GM12874 (cell line): ENCODE measurements at regions not wholly inside any gene's neighbourhood (a gene's known extent, or its start where the extent isn't known, plus 50 kb on each side); places are given as distances from the start of the nearest gene placed in this dataset.

Experiments
- CTCF ChIP-seq: IDR thresholded peaks from 2 replicates; pipeline ENCODE4 v1.5.1; 2011; ENCODE audit warnings: low read depth, mild to moderate bottlenecking, control low read depth, low read length, moderate library complexity; ENCODE audit not compliant: insufficient read depth

GRCh38 chr6:15922510-15923250, 206.2 kb upstream of the MYLIP start:
- TF ChIP-seq CTCF = no peak

- no peak for TF ChIP-seq CTCF
Measured at GRCh38 chr6:15921243-15921642, 207.6 kb upstream of the MYLIP start.

GRCh38 chr6:15916581-15916980, 212.3 kb upstream of the MYLIP start:
- no peak for TF ChIP-seq CTCF

- no peak for TF ChIP-seq CTCF
Measured at GRCh38 chr6:15915508-15916178, 213.2 kb upstream of the MYLIP start.

- no peak for TF ChIP-seq CTCF
Measured at GRCh38 chr6:15914553-15914952, 214.3 kb upstream of the MYLIP start.

GRCh38 chr6:15913573-15913972, 215.3 kb upstream of the MYLIP start:
- TF ChIP-seq CTCF = no peak

GRCh38 chr6:15912505-15913400, 216.1 kb upstream of the MYLIP start:
- no peak for TF ChIP-seq CTCF
